SK-N-SH (cell line): ENCODE measurements at regions not wholly inside any gene's neighbourhood (a gene's known extent, or its start where the extent isn't known, plus 50 kb on each side); places are given as distances from the start of the nearest gene placed in this dataset.

Source experiments
- CTCF ChIA-PET: fragments of 300-600, 350-600 bp; formaldehyde crosslinking; extraction: SDS; loops from one replicate; lab custom pipeline; 2021; lab: Yijun Ruan, JAX
- POLR2A ChIA-PET: fragments of 350-600 bp; sonication (Branson Sonifier 250); formaldehyde crosslinking; extraction: SDS; loops from one replicate; lab custom pipeline; 2020; ENCODE audit warnings: antibody characterized with exemption, inconsistent platforms; lab: Yijun Ruan, JAX
- DNase-seq: peaks from one replicate; pipeline ENCODE4 v3.0.0; 2012
- H2AFZ ChIP-seq: fragments of 200-600 bp; sonication (generic); 2 replicates; pipeline ENCODE4 v1.8.1; 2016; ENCODE audit warnings: antibody characterized with exemption, mild to moderate bottlenecking, low read depth
- H3F3A ChIP-seq: fragments of 200-600 bp; sonication (generic); replicated peaks from 2 replicates; pipeline ENCODE3; 2016; ENCODE audit warnings: antibody characterized with exemption, mild to moderate bottlenecking; ENCODE audit not compliant: insufficient read depth
- H3K27ac ChIP-seq, 2 experiments: fragments of 200-500 bp in 1 of 2; fragments of 200-600 bp in 1 of 2; sonication (Bioruptor generic) in 1 of 2; sonication (generic), shearing (Covaris generic) in 1 of 2; 2 replicates each; pipeline versions ENCODE4 v1.5.1 to v1.6.1; 2014 to 2016; ENCODE audit warnings: low read depth in 2 of 2, inconsistent platforms in 1 of 2, low read length in 1 of 2, mild to moderate bottlenecking in 1 of 2, mixed read lengths in 1 of 2
- H3K27me3 ChIP-seq: fragments of 200-600 bp; sonication (generic), shearing (Covaris generic); 2 replicates; pipeline ENCODE4 v1.6.1; 2016; ENCODE audit warnings: mixed run types; ENCODE audit not compliant: insufficient read depth
- H3K36me3 ChIP-seq, 2 experiments: fragments of 200-500 bp in 1 of 2; fragments of 200-600 bp in 1 of 2; sonication (Bioruptor generic) in 1 of 2; sonication (generic) in 1 of 2; replicated peaks in 1 of 2; 2 replicates each; pipeline versions ENCODE3 to v1.5.1; 2014 to 2016; ENCODE audit warnings: low read length in 1 of 2, mild to moderate bottlenecking in 1 of 2; ENCODE audit not compliant: insufficient read depth in 2 of 2, control insufficient read depth in 1 of 2
- H3K4me1 ChIP-seq, 2 experiments: fragments of 200-500 bp in 1 of 2; fragments of 200-600 bp in 1 of 2; sonication (Bioruptor generic) in 1 of 2; sonication (generic), shearing (Covaris generic) in 1 of 2; 2 replicates each; pipeline versions ENCODE4 v1.5.1 to v1.6.1; 2014 to 2016; ENCODE audit warnings: low read depth in 1 of 2, low read length in 1 of 2, mixed run types in 1 of 2; ENCODE audit not compliant: insufficient read depth in 2 of 2, control insufficient read depth in 1 of 2
- H3K4me2 ChIP-seq: fragments of 200-600 bp; sonication (generic), shearing (Covaris generic); 2 replicates; pipeline ENCODE4 v1.6.1; 2017; ENCODE audit warnings: mixed run types
- H3K4me3 ChIP-seq, 2 experiments: fragments of 200-500 bp in 1 of 2; fragments of 200-600 bp in 1 of 2; sonication (Bioruptor generic) in 1 of 2; sonication (generic), shearing (Covaris generic) in 1 of 2; 2 replicates each; pipeline versions ENCODE4 v1.5.1 to v1.8.1; 2014 to 2016; ENCODE audit warnings: low read depth in 2 of 2, inconsistent platforms in 1 of 2, low read length in 1 of 2, mild to moderate bottlenecking in 1 of 2, mixed read lengths in 1 of 2, moderate library complexity in 1 of 2
- H3K79me2 ChIP-seq: fragments of 200-600 bp; sonication (generic); 2 replicates; pipeline ENCODE4 v1.8.1; 2017; ENCODE audit warnings: mild to moderate bottlenecking; ENCODE audit not compliant: insufficient read depth
- H3K9ac ChIP-seq: fragments of 200-600 bp; sonication (generic); 2 replicates; pipeline ENCODE4 v1.6.1; 2017; ENCODE audit warnings: mixed run types
- H3K9me2 ChIP-seq: fragments of 200-600 bp; sonication (generic); 2 replicates; pipeline ENCODE4 v1.6.1; 2017; ENCODE audit warnings: mixed run types
- H3K9me3 ChIP-seq: fragments of 200-600 bp; sonication (generic); 2 replicates; pipeline ENCODE4 v1.6.1; 2017; ENCODE audit warnings: mixed run types, mild to moderate bottlenecking, moderate library complexity
- H4K20me1 ChIP-seq: fragments of 200-600 bp; sonication (generic); 2 replicates; pipeline ENCODE4 v1.6.1; 2017; ENCODE audit warnings: mild to moderate bottlenecking, mixed run types; ENCODE audit not compliant: insufficient read depth
- CHD2 ChIP-seq: fragments of 150-350 bp; IDR thresholded peaks from 2 replicates; pipeline ENCODE4 v1.6.1; 2018; ENCODE audit warnings: low read length; ENCODE audit not compliant: partially characterized antibody
- EZH2phosphoT487 ChIP-seq: fragments of 200-600 bp; sonication (generic); IDR thresholded peaks from 2 replicates; pipeline ENCODE4 v1.6.1; 2017; ENCODE audit warnings: low read depth, mixed run types, mild to moderate bottlenecking, antibody characterized with exemption, moderate library complexity, borderline replicate concordance
- FOSL2 ChIP-seq: IDR thresholded peaks from 2 replicates; pipeline ENCODE4 v1.4.0; 2012; ENCODE audit warnings: low read depth, mild to moderate bottlenecking, moderate library complexity, borderline replicate concordance
- FOXJ3 ChIP-seq: sonication (generic); formaldehyde crosslinking; IDR thresholded peaks from 2 replicates; pipeline ENCODE4 v1.5.1; 2020; ENCODE audit warnings: mild to moderate bottlenecking, missing genetic modification reagents
- FOXM1 ChIP-seq: IDR thresholded peaks from 2 replicates; pipeline ENCODE4 v1.4.0; 2012; ENCODE audit warnings: low read depth, mild to moderate bottlenecking
- GABPA ChIP-seq: IDR thresholded peaks from 2 replicates; pipeline ENCODE4 v1.4.0; 2012; ENCODE audit warnings: low read depth, mild to moderate bottlenecking
- GATA2 ChIP-seq: sonication (generic); formaldehyde crosslinking; IDR thresholded peaks from 2 replicates; pipeline ENCODE4 v1.5.0; 2020; ENCODE audit warnings: mild to moderate bottlenecking, missing genetic modification reagents
- JUND ChIP-seq: IDR thresholded peaks from 2 replicates; pipeline ENCODE4 v1.4.0; 2012
- MXI1 ChIP-seq: IDR thresholded peaks from 2 replicates; pipeline ENCODE4 v1.6.1; 2012; ENCODE audit warnings: mild to moderate bottlenecking, low read depth, low read length, improper control_type of control experiment
- NFIC ChIP-seq: IDR thresholded peaks from 2 replicates; pipeline ENCODE4 v1.4.0; 2012; ENCODE audit warnings: borderline replicate concordance
- RCOR1 ChIP-seq: fragments of 150-350 bp; IDR thresholded peaks from 2 replicates; pipeline ENCODE4 v1.6.1; 2017; ENCODE audit warnings: antibody characterized with exemption, low read length
- RFX5 ChIP-seq: IDR thresholded peaks from 2 replicates; pipeline ENCODE4 v1.6.1; 2012; ENCODE audit warnings: mild to moderate bottlenecking, improper control_type of control experiment, low read length
- RXRA ChIP-seq: IDR thresholded peaks from 2 replicates; pipeline ENCODE4 v1.4.0; 2012; ENCODE audit warnings: low read depth, mild to moderate bottlenecking, borderline replicate concordance
- SMC3 ChIP-seq: IDR thresholded peaks from 2 replicates; pipeline ENCODE4 v1.6.1; 2012; ENCODE audit warnings: low read depth, low read length, improper control_type of control experiment
- TCF12 ChIP-seq: IDR thresholded peaks from 2 replicates; pipeline ENCODE4 v1.4.0; 2012
- TEAD4 ChIP-seq: IDR thresholded peaks from 2 replicates; pipeline ENCODE4 v1.4.0; 2012; ENCODE audit warnings: mild to moderate bottlenecking, borderline replicate concordance; ENCODE audit not compliant: insufficient read depth
- YY1 ChIP-seq: IDR thresholded peaks from 2 replicates; pipeline ENCODE4 v1.4.0; 2012; ENCODE audit warnings: low read depth, mild to moderate bottlenecking
- WGBS: methylation state at CpG from one replicate; pipeline ENCODE4 v1.1.6; 2017; ENCODE audit warnings: low lambda C conversion rate; 5-methylcytosine and 5-hydroxymethylcytosine counted together
- TF ChIP-seq, protein P1 (sequence below): IDR thresholded peaks from 2 replicates; pipeline ENCODE4; 2012
- TF ChIP-seq, protein P2 (sequence below): fragments of 150-350 bp; IDR thresholded peaks from 2 replicates; pipeline ENCODE4 v1.6.1; 2017; ENCODE audit warnings: antibody characterized with exemption, low read length, low read depth, borderline replicate concordance
- TF ChIP-seq, protein P3 (sequence below): fragments of 200-600 bp; sonication (generic); IDR thresholded peaks from 2 replicates; pipeline ENCODE4 v1.6.1; 2017; ENCODE audit warnings: antibody characterized with exemption, mild to moderate bottlenecking, moderate library complexity

DNA sequence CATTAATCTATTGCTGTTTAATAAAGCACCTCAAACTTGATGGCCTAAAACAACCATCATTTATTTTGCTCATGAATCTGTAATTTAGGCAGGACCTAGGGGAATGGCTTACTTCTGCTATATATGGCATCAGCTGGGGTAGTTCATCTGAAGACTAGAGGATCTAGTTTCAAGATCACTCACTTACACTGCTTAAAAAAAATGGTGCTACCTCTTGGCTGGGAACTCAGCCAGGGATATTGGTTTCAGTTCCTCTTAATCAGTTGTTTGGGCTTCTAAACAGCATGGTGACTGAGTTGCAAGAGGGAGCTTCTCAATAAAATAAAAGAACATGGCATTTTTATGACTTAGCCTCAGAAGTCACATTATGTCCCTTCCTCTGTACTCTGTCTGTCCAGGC lies 142.0 kb downstream of the FAM114A2 start:
- no peaks in the 10 kb centered on the region for H3K36me3 ChIP-seq
- ChIA-PET POLR2A (no interaction called here), CTCF (interaction anchor here (1.6 to 3.9 kb wide), 2 partner anchors 8 to 26 kb away, joined by 3 to 13 read pairs; no protein-coding TSS in a partner anchor)
- H4K20me1 ChIP-seq: no peaks in the 10 kb centered on the region
- H3K9me2 ChIP-seq: no peaks in the 10 kb centered on the region
- H2AFZ ChIP-seq: no peak overlapping the region
- no peaks in the 10 kb centered on the region for H3K9me3 ChIP-seq
- no peaks in the 10 kb centered on the region for H3K27me3 ChIP-seq
- no peaks in the 10 kb centered on the region for H3K79me2 ChIP-seq
- no peak for DNase-seq
- no peak overlapping the region for H3K27ac ChIP-seq
- no peak overlapping the region for H3K4me3 ChIP-seq
- no peak overlapping the region for H3K4me2 ChIP-seq
- peaks cover 0 to 7% of the 10 kb centered on the region in 2 experiments; a peak in 2 of 4 replicates for H3K4me1 ChIP-seq
- TF ChIP-seq NFIC (peak; percentile 66), FOSL2 (no peak)
- no peak overlapping the region for H3K9ac ChIP-seq
- H3F3A ChIP-seq: peaks cover 12% of the 10 kb centered on the region

DNA sequence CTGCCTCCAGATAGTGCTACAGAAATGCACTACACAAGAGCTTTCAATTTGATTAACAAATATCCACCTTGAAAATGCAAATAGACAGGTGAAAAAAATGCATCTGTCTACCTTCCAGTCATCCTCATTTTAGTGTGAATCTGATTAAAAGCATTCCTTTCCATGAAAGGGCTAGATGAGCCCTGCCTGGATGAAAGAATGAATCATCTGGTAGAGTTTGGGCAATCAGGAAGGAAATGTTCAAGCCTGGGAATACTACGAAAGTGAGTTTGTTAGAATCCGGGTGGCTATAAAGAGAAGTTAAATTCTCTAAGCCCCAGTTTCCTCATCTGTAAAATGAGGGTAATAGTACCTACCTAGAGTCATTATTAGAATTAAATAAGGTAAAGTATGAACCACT lies 142.6 kb downstream of the FAM114A2 start:
- no peaks in the 10 kb centered on the region for H3K36me3 ChIP-seq
- H3K4me3 ChIP-seq: no peak overlapping the region
- H3K9ac ChIP-seq: no peak overlapping the region
- no peaks in the 10 kb centered on the region for H3K79me2 ChIP-seq
- WGBS: 29% methylated on average over 2 of the region's 2 CpGs
- no peaks in the 10 kb centered on the region for H3K9me2 ChIP-seq
- H3F3A ChIP-seq: peaks cover 9% of the 10 kb centered on the region
- H3K4me2 ChIP-seq: no peak overlapping the region
- no peak for DNase-seq
- H3K27me3 ChIP-seq: no peaks in the 10 kb centered on the region
- no peak overlapping the region for H3K27ac ChIP-seq
- POLR2A ChIA-PET: no interaction called here
- no peaks in the 10 kb centered on the region for H4K20me1 ChIP-seq
- H3K9me3 ChIP-seq: no peaks in the 10 kb centered on the region
- no peak overlapping the region for H2AFZ ChIP-seq
- CTCF ChIA-PET: interaction anchor here (1.6 to 3.9 kb wide), 2 partner anchors 9 to 26 kb away, joined by 3 to 13 read pairs; no protein-coding TSS in a partner anchor
- peak; percentile 36 for TF ChIP-seq TCF12
- TF ChIP-seq EZH2phosphoT487: no peak
- TF ChIP-seq, protein P1, sequence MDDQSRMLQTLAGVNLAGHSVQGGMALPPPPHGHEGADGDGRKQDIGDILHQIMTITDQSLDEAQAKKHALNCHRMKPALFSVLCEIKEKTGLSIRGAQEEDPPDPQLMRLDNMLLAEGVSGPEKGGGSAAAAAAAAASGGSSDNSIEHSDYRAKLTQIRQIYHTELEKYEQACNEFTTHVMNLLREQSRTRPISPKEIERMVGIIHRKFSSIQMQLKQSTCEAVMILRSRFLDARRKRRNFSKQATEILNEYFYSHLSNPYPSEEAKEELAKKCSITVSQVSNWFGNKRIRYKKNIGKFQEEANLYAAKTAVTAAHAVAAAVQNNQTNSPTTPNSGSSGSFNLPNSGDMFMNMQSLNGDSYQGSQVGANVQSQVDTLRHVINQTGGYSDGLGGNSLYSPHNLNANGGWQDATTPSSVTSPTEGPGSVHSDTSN: peak; percentile 31; the same call in 1 of the 2 replicates
- no peak for TF ChIP-seq FOXJ3 (CRISPR knock-in tag)
- TF ChIP-seq FOSL2: peak; percentile 56; the same call in 1 of the 2 replicates
- TF ChIP-seq JUND: peak; percentile 19; the same call in 1 of the 2 replicates
- peaks cover 0 to 3% of the 10 kb centered on the region in 2 experiments; a peak in 2 of 4 replicates for H3K4me1 ChIP-seq

DNA sequence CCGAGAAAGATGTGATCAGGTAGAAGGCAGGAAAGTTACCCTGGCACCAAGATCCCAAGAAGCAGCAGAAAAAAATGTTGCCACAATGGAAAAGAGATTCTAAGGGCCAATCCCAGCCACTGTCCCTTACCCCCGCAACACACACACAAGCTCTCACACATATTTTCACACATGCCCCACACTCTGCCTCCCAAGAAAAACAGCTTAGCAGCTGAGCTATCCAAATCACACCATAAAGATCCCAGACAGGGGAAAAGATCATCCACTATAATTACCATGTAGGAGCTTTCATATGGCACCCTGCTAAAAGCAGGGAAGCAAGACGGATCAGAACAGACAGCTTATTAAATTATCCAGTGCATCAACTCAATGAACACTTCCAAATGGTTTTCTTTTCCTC lies 143.4 kb downstream of the FAM114A2 start:
- POLR2A ChIA-PET: no interaction called here
- CTCF ChIA-PET: interaction anchor here (3.9 kb wide), 1 partner anchor 10 kb away, joined by 13 read pairs; no protein-coding TSS in a partner anchor
- TF ChIP-seq RFX5 (no peak), YY1 (no peak), RCOR1 (no peak), FOXJ3 (CRISPR knock-in tag) (no peak), GABPA (no peak), MXI1 (no peak), JUND (no peak), GATA2 (CRISPR knock-in tag) (no peak), EZH2phosphoT487 (no peak), RXRA (no peak), NFIC (no peak), TEAD4 (no peak), SMC3 (no peak), CHD2 (no peak), FOXM1 (no peak)
- TF ChIP-seq, protein P2, sequence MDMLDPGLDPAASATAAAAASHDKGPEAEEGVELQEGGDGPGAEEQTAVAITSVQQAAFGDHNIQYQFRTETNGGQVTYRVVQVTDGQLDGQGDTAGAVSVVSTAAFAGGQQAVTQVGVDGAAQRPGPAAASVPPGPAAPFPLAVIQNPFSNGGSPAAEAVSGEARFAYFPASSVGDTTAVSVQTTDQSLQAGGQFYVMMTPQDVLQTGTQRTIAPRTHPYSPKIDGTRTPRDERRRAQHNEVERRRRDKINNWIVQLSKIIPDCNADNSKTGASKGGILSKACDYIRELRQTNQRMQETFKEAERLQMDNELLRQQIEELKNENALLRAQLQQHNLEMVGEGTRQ: no peak
- TF ChIP-seq, protein P3, sequence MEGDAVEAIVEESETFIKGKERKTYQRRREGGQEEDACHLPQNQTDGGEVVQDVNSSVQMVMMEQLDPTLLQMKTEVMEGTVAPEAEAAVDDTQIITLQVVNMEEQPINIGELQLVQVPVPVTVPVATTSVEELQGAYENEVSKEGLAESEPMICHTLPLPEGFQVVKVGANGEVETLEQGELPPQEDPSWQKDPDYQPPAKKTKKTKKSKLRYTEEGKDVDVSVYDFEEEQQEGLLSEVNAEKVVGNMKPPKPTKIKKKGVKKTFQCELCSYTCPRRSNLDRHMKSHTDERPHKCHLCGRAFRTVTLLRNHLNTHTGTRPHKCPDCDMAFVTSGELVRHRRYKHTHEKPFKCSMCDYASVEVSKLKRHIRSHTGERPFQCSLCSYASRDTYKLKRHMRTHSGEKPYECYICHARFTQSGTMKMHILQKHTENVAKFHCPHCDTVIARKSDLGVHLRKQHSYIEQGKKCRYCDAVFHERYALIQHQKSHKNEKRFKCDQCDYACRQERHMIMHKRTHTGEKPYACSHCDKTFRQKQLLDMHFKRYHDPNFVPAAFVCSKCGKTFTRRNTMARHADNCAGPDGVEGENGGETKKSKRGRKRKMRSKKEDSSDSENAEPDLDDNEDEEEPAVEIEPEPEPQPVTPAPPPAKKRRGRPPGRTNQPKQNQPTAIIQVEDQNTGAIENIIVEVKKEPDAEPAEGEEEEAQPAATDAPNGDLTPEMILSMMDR: no peak

More for the DNA sequence above, 143.4 kb downstream of the FAM114A2 start:
- no peaks in the 10 kb centered on the region for H3K36me3 ChIP-seq
- H3K4me1 ChIP-seq: no peaks in the 10 kb centered on the region; a peak in 2 of 4 replicates
- H3K4me3 ChIP-seq: no peak overlapping the region
- no peaks in the 10 kb centered on the region for H3K9me2 ChIP-seq
- no peak overlapping the region for H3K9ac ChIP-seq
- H3K27me3 ChIP-seq: no peaks in the 10 kb centered on the region
- peaks cover 1% of the 10 kb centered on the region for H3F3A ChIP-seq
- DNase-seq: no peak
- H3K79me2 ChIP-seq: no peaks in the 10 kb centered on the region
- H2AFZ ChIP-seq: no peak overlapping the region
- no peak overlapping the region for H3K27ac ChIP-seq
- no peak overlapping the region for H3K4me2 ChIP-seq
- no peaks in the 10 kb centered on the region for H4K20me1 ChIP-seq
- no peaks in the 10 kb centered on the region for H3K9me3 ChIP-seq
- 76% methylated on average over 3 of the region's 3 CpGs for WGBS
